HG03025 (cell line): ENCODE measurements at regions not wholly inside any gene's neighbourhood (a gene's known extent, or its start where the extent isn't known, plus 50 kb on each side); places are given as distances from the start of the nearest gene placed in this dataset.
"Not testable (repeated sequence)": the region's sequence is repeated elsewhere in the genome, so short reads cannot be mapped to it uniquely, and the experiment has no call there.

Experiments used
- ATAC-seq: cut with Tn5 transposase; IDR thresholded peaks from one replicate; pipeline ENCODE4 v1.9.1; 2021; ENCODE audit warnings: mild to moderate bottlenecking, moderate library complexity; ENCODE audit not compliant: unreplicated experiment, low FRiP score

GRCh38 chr5:17816944-17817343 lies 182.7 kb downstream of the TAF11L14 start:
- ATAC-seq, result no peak

GRCh38 chr5:17817990-17818389 lies 183.7 kb downstream of the TAF11L14 start:
- ATAC-seq, result no peak

GRCh38 chr5:17819783-17820182 lies 185.5 kb downstream of the TAF11L14 start:
- ATAC-seq, result no peak

- ATAC-seq, result no peak
These were observed 194.4 kb downstream of the TAF11L14 start for GRCh38 chr5:17828681-17829080.

GRCh38 chr5:17829456-17829855 lies 195.2 kb downstream of the TAF11L14 start:
- no peak for ATAC-seq

- no peak for ATAC-seq
These were observed 197.0 kb downstream of the TAF11L14 start for GRCh38 chr5:17831279-17831678.

GRCh38 chr5:17832949-17833745 lies 198.9 kb downstream of the TAF11L14 start:
- no peak for ATAC-seq

- ATAC-seq, result no peak
These were observed 203.5 kb downstream of the TAF11L14 start for GRCh38 chr5:17837757-17838156.

- ATAC-seq, result no peak
These were observed 204.2 kb downstream of the TAF11L14 start for GRCh38 chr5:17838469-17838868.

GRCh38 chr5:17839848-17840247 lies 205.6 kb downstream of the TAF11L14 start:
- ATAC-seq, result no peak

GRCh38 chr5:17846496-17846895 lies 212.2 kb downstream of the TAF11L14 start:
- no peak for ATAC-seq

GRCh38 chr5:17847286-17847685 lies 213.0 kb downstream of the TAF11L14 start:
- ATAC-seq, result no peak

GRCh38 chr5:17852111-17852510 lies 217.9 kb downstream of the TAF11L14 start:
- no peak for ATAC-seq

- ATAC-seq, result no peak
These were observed 218.5 kb downstream of the TAF11L14 start for GRCh38 chr5:17852740-17853139.

- no peak for ATAC-seq
These were observed 220.6 kb downstream of the TAF11L14 start for GRCh38 chr5:17854901-17855300.

- ATAC-seq, result no peak
These were observed 226.5 kb downstream of the TAF11L14 start for GRCh38 chr5:17860660-17861315.

- not testable (repeated sequence) for ATAC-seq
These were observed 230.6 kb downstream of the TAF11L14 start for GRCh38 chr5:17864903-17865302.

GRCh38 chr5:17865966-17866365 lies 231.7 kb downstream of the TAF11L14 start:
- ATAC-seq, result not testable (repeated sequence)

- ATAC-seq, result no peak
These were observed 237.9 kb downstream of the TAF11L14 start for GRCh38 chr5:17872204-17872603.

- ATAC-seq, result no peak
These were observed 244.3 kb downstream of the TAF11L14 start for GRCh38 chr5:17878541-17878940.

GRCh38 chr5:17879276-17879675 lies 245.0 kb downstream of the TAF11L14 start:
- ATAC-seq, result no peak

GRCh38 chr5:17880869-17881268 lies 246.6 kb downstream of the TAF11L14 start:
- ATAC-seq, result no peak
